ENCODE measurements at regions not wholly inside any gene's neighbourhood (a gene's known extent, or its start where the extent isn't known, plus 50 kb on each side); places are given as distances from the start of the nearest gene placed in this dataset.
A peak's percentile ranks its signal among the peaks of the same experiment; 100 is the strongest.

- no peak for DNase-seq
Measured at GRCh38 chr2:117085737-117086136, 728.8 kb upstream of the DDX18 start.

GRCh38 chr2:117086174-117086942 lies 728.1 kb upstream of the DDX18 start:
- no peak for DNase-seq

DNA sequence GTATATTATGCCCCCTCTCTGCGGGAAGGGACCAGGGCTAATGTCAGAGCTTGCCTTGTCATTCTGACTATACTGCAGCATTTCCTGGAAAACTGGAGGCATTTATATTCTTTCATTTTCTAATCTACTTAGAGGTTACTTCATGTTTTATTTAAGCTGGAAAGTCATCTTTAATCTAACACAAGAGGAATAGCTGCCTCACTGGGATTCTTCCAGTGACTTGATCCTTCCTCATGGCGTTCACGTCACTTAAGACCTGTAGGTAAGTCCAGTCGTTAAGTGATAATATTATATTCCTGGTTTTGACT lies 727.6 kb upstream of the DDX18 start:
- DNase-seq = peak; percentile 24

DNA sequence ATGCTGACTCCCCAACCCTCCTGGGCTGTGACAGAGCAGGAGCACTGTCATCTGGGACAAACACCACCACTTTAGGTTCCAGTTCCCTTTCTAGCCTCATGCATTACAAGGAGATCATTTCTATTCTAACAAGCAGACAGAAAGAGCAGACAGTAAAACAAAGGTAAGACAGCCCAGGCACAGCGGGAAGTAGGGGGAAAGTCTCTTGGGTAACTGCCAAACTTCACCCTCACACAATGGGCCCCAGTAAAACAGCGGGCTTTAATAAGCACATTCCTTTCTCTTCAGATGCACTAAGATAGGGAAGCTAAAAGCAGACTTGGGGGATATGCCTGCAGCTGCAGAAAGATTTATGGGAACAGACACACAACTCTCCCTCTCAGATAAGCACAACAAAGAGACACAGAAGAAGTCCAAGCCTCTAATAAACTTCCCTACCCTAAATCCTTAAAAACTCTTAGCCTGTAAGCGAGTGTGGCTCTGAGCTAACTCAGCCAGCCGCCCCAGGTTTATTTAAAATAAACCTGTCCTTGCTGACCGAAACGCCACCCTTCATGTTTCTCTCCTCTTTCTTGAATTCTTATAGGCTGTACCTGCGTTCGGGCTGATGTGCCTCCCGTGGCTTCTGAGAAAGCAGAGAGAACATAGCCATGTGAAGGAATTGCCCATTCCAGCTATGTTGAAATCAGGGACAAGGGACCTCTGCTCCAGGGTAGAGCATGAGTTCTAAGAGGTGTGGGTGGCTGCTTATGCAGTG lies 726.8 kb upstream of the DDX18 start:
- DNase-seq = peak; percentile 12

- DNase-seq = no peak
Measured at GRCh38 chr2:117091041-117091837, 723.3 kb upstream of the DDX18 start.

GRCh38 chr2:117101613-117102012 lies 712.9 kb upstream of the DDX18 start:
- no peak for DNase-seq

DNA sequence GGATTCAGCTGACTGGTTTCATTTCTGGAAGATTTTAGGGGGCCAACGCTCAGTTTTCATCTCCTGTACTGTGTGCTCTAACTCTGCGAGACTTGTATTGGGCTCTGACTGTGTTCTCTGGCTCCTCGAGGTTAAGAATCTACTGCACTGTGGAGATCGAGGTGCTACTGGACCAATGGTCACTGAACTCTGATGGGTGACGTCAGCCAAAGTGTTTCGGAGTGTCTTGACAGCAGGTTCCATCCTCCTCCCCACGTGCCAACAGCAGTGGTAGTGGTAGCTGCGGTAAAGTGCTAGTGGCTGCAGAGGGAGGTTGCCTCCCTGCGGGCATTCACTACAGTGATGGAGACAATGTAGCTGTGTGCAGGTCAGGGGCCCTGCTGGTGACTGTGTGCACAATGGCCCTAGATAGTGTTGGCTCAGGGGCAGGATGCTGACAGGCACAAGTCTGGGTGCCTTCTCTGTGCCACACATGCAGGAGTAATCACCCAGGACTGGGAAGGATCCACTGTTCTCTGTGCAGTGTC lies 705.7 kb upstream of the DDX18 start:
- DNase-seq = no peak

DNA sequence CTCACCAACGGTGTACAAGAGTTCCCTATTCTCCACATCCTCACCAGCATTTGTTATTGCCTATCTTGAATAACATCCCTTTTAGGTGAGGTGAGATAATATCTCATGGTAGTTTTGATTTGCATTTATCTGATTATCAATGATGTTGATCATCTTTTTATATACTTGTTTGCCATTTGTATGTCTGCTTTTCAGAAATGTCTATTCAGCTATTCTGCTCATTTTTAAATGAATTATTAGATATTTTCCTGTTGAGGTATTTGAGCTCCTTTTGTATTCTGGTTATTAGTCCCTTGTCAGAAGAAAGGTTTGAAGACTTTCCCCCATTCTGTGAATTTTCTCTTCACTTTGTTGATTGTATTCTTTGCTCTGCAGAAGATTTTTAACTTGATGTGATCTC lies 695.5 kb upstream of the DDX18 start:
- DNase-seq = no peak

DNA sequence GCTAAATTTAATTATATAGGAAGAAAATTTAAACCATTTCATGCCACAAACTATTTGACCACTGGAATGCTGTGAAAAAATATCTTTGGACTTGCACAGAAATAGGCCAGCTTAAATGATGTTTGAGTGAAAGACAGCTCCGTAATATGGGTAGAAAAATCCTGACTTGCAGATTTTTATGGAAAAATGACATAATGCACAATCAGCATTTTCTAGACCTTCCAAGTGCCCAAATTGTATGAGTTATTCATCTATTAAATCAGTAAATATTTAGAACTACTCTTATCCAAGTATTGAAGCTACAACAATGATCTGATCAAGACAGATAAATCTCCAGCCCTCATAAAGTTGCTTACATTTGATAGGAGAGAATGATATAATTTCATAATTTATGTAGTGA lies 691.1 kb upstream of the DDX18 start:
- no peak for DNase-seq

GRCh38 chr2:117126656-117127055 lies 687.8 kb upstream of the DDX18 start:
- DNase-seq = no peak

GRCh38 chr2:117127680-117128079 lies 686.8 kb upstream of the DDX18 start:
- DNase-seq = no peak

DNA sequence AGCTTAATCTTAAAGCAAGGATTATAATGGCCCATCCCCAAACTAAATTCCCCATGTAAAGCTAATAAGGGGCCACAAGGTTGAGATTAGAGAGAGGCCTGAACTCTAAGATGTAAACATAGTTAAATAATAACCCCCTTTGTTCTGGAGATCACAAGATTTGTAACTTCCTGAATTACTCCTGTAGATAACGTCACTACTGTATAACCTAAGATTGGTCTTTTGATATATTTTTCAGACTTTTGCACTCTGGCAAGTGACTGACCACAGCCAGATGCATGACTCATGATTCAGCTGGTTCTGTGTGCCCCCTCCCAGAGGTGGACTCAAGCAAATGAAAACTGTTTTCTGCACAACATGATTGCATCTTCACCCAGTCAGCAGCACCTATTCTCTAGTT lies 686.0 kb upstream of the DDX18 start:
- DNase-seq = peak; percentile 58

- DNase-seq = no peak
Measured at GRCh38 chr2:117137371-117137770, 677.1 kb upstream of the DDX18 start.

- DNase-seq = no peak
Measured at GRCh38 chr2:117169036-117169765, 645.3 kb upstream of the DDX18 start.

DNA sequence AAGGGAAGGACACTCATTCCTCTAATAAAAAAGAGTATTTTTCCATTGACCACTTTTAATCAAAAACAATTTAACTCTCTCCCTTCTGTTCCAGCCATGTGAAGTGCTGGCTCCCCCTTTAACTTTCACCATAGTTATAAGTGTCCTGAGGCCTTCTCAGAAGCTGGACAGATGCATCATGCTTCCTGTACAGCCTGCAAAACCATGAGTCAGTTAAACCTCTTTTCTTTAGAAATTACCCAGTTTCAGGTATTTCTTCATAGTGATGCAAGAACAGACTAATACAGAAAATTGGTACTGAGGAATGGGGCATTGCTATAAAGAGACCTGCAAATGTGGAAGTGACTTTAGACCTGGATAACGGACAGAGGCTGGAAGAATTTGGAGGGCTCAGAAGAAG lies 643.6 kb upstream of the DDX18 start:
- DNase-seq = no peak

DNA sequence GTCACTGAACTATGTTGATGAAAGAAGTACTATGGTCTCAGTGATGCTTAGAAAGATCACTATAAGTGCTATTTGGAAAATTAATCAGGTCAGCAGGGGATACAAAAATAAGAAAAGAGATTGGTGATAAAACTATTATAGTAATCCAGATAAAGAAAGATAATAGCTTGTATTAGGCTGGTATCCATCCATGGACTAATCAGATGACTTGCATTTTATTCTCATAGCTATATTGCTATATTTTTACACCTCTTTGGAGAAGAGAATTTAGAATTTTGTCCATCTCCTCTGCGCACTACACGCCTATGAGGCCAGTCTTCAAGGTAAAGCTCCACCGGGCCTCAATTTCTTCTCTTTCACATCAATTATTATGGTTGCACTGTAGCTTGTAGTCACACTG lies 635.1 kb upstream of the DDX18 start:
- DNase-seq = no peak

DNA sequence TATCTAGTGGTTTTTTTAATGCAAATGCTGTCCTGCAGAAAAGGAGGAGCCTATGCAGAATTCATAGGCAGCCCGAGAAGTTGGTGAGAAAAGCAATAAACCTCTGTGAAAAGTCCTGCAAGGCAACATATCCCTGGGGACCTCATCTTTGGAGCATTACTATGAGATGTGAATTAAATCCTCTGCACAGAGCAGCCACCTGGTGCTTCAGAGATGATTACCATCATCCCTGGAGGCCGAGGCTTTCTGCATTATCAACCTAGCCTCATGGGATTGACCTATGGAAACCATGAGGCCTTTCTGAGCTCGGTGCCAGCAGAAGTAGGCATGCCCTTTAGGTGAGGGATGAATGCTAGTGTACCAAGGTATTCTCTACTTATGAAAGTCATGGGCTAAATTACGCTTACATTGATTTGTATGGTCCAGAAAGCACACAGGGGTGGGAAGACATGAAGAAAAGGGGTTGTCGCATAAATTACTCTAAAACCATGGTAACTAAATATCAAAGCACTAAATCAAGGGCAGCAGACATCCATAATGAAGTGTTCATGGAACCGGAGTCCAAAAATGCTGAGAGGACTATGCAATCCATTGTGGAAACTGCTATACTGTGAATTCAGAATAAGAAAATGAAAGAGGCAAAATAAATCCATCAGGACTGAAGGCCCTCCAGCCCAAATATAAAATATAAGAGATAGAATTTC lies 623.5 kb upstream of the DDX18 start:
- no peak for DNase-seq

- no peak for DNase-seq
Measured at GRCh38 chr2:117195381-117195780, 619.1 kb upstream of the DDX18 start.

GRCh38 chr2:117199511-117199910 lies 615.0 kb upstream of the DDX18 start:
- no peak for DNase-seq

- DNase-seq = no peak
Measured at GRCh38 chr2:117212562-117212961, 601.9 kb upstream of the DDX18 start.

- no peak for DNase-seq
Measured at GRCh38 chr2:117217145-117217544, 597.3 kb upstream of the DDX18 start.

GRCh38 chr2:117222809-117223208 lies 591.7 kb upstream of the DDX18 start:
- DNase-seq = no peak
